ENCODE measurements at regions not wholly inside any gene's neighbourhood (a gene's known extent, or its start where the extent isn't known, plus 50 kb on each side); places are given as distances from the start of the nearest gene placed in this dataset.
A peak's percentile ranks its signal among the peaks of the same experiment; 100 is the strongest.

DNA sequence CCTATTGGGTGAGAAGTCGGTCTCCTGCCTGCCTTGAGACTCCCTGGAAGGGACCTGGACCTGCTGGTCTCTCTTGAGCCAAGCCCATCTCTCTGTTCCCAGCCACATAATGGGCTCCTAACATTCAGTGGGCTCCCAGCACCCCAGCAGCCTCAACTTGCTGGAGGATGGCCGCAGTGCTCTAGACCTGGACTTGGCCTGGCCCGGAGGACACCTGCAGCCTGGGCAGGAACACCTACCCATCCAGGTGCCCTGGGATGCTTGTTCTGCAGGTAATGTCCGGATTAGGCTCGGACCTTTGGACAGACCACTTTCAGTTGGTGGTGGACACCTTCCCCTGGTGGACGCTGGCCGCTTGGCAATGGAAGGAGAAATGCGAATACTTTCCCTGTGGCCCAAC, 214.6 kb downstream of the URI1 start:
- Histone ChIP-seq H4K8ac (ENCODE audit: extremely low read depth, insufficient read depth, low read length) (0 out of 2 replicates have a peak overlapping the region, but pooled peaks have one; percentile 35), H3K9ac (replicated peaks in 1 of 4; ENCODE audit: extremely low read depth in 1 of 4, low read depth in 3 of 4, low read length in 3 of 4) (no peak overlapping the region), H3K79me1 (ENCODE audit: low read depth, low read length) (no peaks in the 10 kb centered on the region), H3K56ac (replicated peaks; ENCODE audit: insufficient read length, low read depth, low read length) (no peak overlapping the region), H2AFZ (ENCODE audit: low read length) (no peak overlapping the region), H2AK5ac (ENCODE audit: low read depth, low read length) (no peak overlapping the region), H3K79me2 (ENCODE audit: control insufficient read depth in 1 of 2, insufficient read depth in 2 of 2, low read length in 2 of 2) (no peaks in the 10 kb centered on the region), H3K23me2 (ENCODE audit: low read depth, low read length) (0 out of 2 replicates have a peak, but pooled peaks cover 2% of the 10 kb centered on the region), H2BK12ac (ENCODE audit: low read depth, low read length) (no peak overlapping the region), H3K9me3 (ENCODE audit: insufficient read depth in 2 of 2, low read depth in 1 of 2, low read length in 1 of 2) (no peaks in the 10 kb centered on the region), H3K4me1 (replicated peaks in 1 of 4; ENCODE audit: control insufficient read depth in 3 of 4, insufficient read depth in 4 of 4, low read length in 3 of 4) (no peaks in the 10 kb centered on the region; a peak in 1 of 7 replicates), H2BK5ac (ENCODE audit: low read depth, low read length) (no peak overlapping the region), H3K4me3 (ENCODE audit: extremely low read depth in 1 of 4, insufficient read depth in 2 of 4, low read depth in 3 of 4, low read length in 4 of 4) (no peak overlapping the region), H3K27ac (ENCODE audit: low read depth, low read length) (no peak overlapping the region), H3K4me2 (ENCODE audit: insufficient read depth in 1 of 2, low read depth in 2 of 2, low read length in 2 of 2) (no peak overlapping the region), H3K4ac (replicated peaks; ENCODE audit: insufficient read length, low read depth, low read length) (no peak overlapping the region), H4K20me1 (replicated peaks in 1 of 2; ENCODE audit: control insufficient read depth in 1 of 2, insufficient read depth in 2 of 2, low read length in 2 of 2) (no peaks in the 10 kb centered on the region), H3K23ac (ENCODE audit: insufficient read length) (no peak overlapping the region), H4K91ac (replicated peaks; ENCODE audit: insufficient read length, low read length) (no peak overlapping the region), H2BK20ac (ENCODE audit: low read length) (no peak overlapping the region), H4K5ac (ENCODE audit: insufficient read length, low read depth, low read length) (no peak overlapping the region), H3K18ac (ENCODE audit: extremely low read depth, low read length) (no peak overlapping the region), H3K14ac (ENCODE audit: insufficient read length) (no peak overlapping the region), H3K36me3 (ENCODE audit: control insufficient read depth in 2 of 4, insufficient read depth in 4 of 4, low read length in 3 of 4) (no peaks in the 10 kb centered on the region), H3K27me3 (replicated peaks in 1 of 4; ENCODE audit: control insufficient read depth in 3 of 4, extremely low read depth in 1 of 4, insufficient read depth in 3 of 4, low read length in 3 of 4) (no peaks in the 10 kb centered on the region), H2BK15ac (ENCODE audit: low read length) (no peak overlapping the region), H2BK120ac (replicated peaks; ENCODE audit: low read depth, low read length) (no peak overlapping the region)
- POLR2A ChIA-PET (ENCODE audit: partially characterized antibody): no interaction called here
- DNase-seq (ENCODE audit: low read depth in 1 of 2, low spot score in 2 of 2): no peak
- CTCF ChIA-PET (ENCODE audit: partially characterized antibody): interaction anchor here (1.1 kb wide), 1 partner anchor 24 kb away, joined by 4 read pairs; no protein-coding TSS in a partner anchor
- 95% methylated on average over 8 of the region's 8 CpGs; no CpG with 5 or more reads in 1 of the 2 experiments for WGBS, 2 experiments (ENCODE audit: extremely low coverage in 1 of 2, insufficient coverage in 1 of 2, insufficient read length in 1 of 2, insufficient replicate concordance in 2 of 2, low coverage in 1 of 2, low lambda C conversion rate in 2 of 2, missing lambda C conversion rate in 1 of 2)
- no peak for FAIRE-seq
- TF ChIP-seq SP1 (IDR thresholded peaks at IDR 0.05; ENCODE audit: low read depth, low read length): no peak
- no peak for TF ChIP-seq CBX8 (IDR thresholded peaks at IDR 0.05; ENCODE audit: borderline replicate concordance, low read depth, low read length)
- TF ChIP-seq RXRA (IDR thresholded peaks at IDR 0.05; ENCODE audit: insufficient read depth, low read depth, low read length): no peak
- TF ChIP-seq, protein P1, sequence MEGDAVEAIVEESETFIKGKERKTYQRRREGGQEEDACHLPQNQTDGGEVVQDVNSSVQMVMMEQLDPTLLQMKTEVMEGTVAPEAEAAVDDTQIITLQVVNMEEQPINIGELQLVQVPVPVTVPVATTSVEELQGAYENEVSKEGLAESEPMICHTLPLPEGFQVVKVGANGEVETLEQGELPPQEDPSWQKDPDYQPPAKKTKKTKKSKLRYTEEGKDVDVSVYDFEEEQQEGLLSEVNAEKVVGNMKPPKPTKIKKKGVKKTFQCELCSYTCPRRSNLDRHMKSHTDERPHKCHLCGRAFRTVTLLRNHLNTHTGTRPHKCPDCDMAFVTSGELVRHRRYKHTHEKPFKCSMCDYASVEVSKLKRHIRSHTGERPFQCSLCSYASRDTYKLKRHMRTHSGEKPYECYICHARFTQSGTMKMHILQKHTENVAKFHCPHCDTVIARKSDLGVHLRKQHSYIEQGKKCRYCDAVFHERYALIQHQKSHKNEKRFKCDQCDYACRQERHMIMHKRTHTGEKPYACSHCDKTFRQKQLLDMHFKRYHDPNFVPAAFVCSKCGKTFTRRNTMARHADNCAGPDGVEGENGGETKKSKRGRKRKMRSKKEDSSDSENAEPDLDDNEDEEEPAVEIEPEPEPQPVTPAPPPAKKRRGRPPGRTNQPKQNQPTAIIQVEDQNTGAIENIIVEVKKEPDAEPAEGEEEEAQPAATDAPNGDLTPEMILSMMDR (IDR thresholded peaks at IDR 0.05; ENCODE audit: control extremely low read depth in 1 of 3, insufficient read depth in 1 of 3, low read depth in 1 of 3, low read length in 3 of 3): no peak
- TF ChIP-seq HDAC6 (IDR thresholded peaks at IDR 0.05; ENCODE audit: low read depth, low read length): no peak
- TF ChIP-seq FOSL1 (IDR thresholded peaks at IDR 0.05; ENCODE audit: insufficient read depth, low read depth, low read length): no peak
- TF ChIP-seq, protein P2, sequence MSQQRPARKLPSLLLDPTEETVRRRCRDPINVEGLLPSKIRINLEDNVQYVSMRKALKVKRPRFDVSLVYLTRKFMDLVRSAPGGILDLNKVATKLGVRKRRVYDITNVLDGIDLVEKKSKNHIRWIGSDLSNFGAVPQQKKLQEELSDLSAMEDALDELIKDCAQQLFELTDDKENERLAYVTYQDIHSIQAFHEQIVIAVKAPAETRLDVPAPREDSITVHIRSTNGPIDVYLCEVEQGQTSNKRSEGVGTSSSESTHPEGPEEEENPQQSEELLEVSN (IDR thresholded peaks at IDR 0.05): no peak
- TF ChIP-seq SUZ12 (IDR thresholded peaks at IDR 0.05; ENCODE audit: low read length): no peak
- TF ChIP-seq CBX5 (IDR thresholded peaks at IDR 0.05; ENCODE audit: low read depth, low read length): no peak
- no peak for TF ChIP-seq RAD21 (IDR thresholded peaks at IDR 0.05 in 1 of 2, conservative IDR thresholded peaks at IDR 0.05 in 1 of 2; ENCODE audit: low read depth in 2 of 2, low read length in 2 of 2)
- no peak for TF ChIP-seq KDM4A (IDR thresholded peaks at IDR 0.05; ENCODE audit: low read depth, low read length, severe bottlenecking)

Data from H1 (cell line).